ENCODE measurements at regions not wholly inside any gene's neighbourhood (a gene's known extent, or its start where the extent isn't known, plus 50 kb on each side); places are given as distances from the start of the nearest gene placed in this dataset.

DNA sequence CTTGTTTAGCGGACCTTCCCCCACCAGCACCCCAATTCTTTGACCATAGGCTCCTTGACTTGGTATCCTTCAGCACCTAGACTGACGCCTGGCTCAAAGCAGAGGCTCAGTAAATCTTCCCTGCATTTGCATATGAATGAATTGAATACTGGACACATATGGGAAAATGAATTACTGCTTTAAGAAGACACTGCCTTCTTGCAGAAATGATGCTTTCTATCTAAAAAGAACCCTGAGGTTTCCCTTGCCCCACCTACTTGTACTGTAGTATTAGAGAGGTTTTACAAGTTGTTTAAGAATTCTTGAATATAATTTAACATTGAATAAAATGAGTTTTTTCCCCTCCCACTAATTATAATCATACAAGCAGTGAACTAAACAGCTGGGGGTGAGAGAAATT, 190.7 kb downstream of the SAMD5 start:
- no peak overlapping the region for H3K27ac Mint-ChIP-seq
- no peak overlapping the region for H3K4me3 ChIP-seq (ENCODE audit: low read length)
- no peak for ATAC-seq
- H3K36me3 Mint-ChIP-seq: no peaks in the 10 kb centered on the region
- no peak for DNase-seq
- CTCF ChIA-PET: no interaction called here
- no peaks in the 10 kb centered on the region for H3K9me3 ChIP-seq (ENCODE audit: control insufficient read depth in 2 of 3, low read length in 3 of 3)
- H3K4me3 Mint-ChIP-seq: no peak overlapping the region
- H3K27me3 ChIP-seq (ENCODE audit: control insufficient read depth in 2 of 2, insufficient read depth in 2 of 2, low read length in 2 of 2): no peaks in the 10 kb centered on the region
- peaks cover 0 to 7% (median 0%) of the 10 kb centered on the region in 11 donors for H3K9me3 Mint-ChIP-seq
- H3K4me1 Mint-ChIP-seq: no peaks in the 10 kb centered on the region
- H3K27me3 Mint-ChIP-seq: peaks cover 0 to 5% (median 0%) of the 10 kb centered on the region in 5 donors
- POLR2A ChIA-PET: no interaction called here
- H3K27ac ChIP-seq (ENCODE audit: low read depth, low read length): no peak overlapping the region
- intact Hi-C loops (cut with micrococcal nuclease): no loop called here
- H3K36me3 ChIP-seq (ENCODE audit: control insufficient read depth in 2 of 3, insufficient read depth in 3 of 3, low read length in 3 of 3): no peaks in the 10 kb centered on the region
- H3K4me1 ChIP-seq (ENCODE audit: control insufficient read depth in 2 of 2, insufficient read depth in 2 of 2, low read length in 2 of 2): no peaks in the 10 kb centered on the region

GRCh38 chr6:147699637-147700036, 191.1 kb downstream of the SAMD5 start:
- no peaks in the 10 kb centered on the region for H3K36me3 Mint-ChIP-seq
- ChIA-PET CTCF (no interaction called here), POLR2A (no interaction called here)
- H3K4me3 Mint-ChIP-seq: no peak overlapping the region
- H3K27me3 Mint-ChIP-seq: peaks cover 0 to 5% (median 0%) of the 10 kb centered on the region in 5 donors
- no peak overlapping the region for H3K4me3 ChIP-seq (ENCODE audit: low read length)
- H3K27ac Mint-ChIP-seq: no peak overlapping the region
- H3K36me3 ChIP-seq (ENCODE audit: control insufficient read depth in 2 of 3, insufficient read depth in 3 of 3, low read length in 3 of 3): no peaks in the 10 kb centered on the region
- intact Hi-C loops (cut with micrococcal nuclease): no loop called here
- no peaks in the 10 kb centered on the region for H3K4me1 Mint-ChIP-seq
- no peaks in the 10 kb centered on the region for H3K27me3 ChIP-seq (ENCODE audit: control insufficient read depth in 2 of 2, insufficient read depth in 2 of 2, low read length in 2 of 2)
- H3K27ac ChIP-seq (ENCODE audit: low read depth, low read length): no peak overlapping the region
- no peaks in the 10 kb centered on the region for H3K4me1 ChIP-seq (ENCODE audit: control insufficient read depth in 2 of 2, insufficient read depth in 2 of 2, low read length in 2 of 2)
- H3K9me3 ChIP-seq (ENCODE audit: control insufficient read depth in 2 of 3, low read length in 3 of 3): no peaks in the 10 kb centered on the region
- DNase-seq (no peak), ATAC-seq (no peak)
- H3K9me3 Mint-ChIP-seq: peaks cover 0 to 7% (median 0%) of the 10 kb centered on the region in 11 donors

DNA sequence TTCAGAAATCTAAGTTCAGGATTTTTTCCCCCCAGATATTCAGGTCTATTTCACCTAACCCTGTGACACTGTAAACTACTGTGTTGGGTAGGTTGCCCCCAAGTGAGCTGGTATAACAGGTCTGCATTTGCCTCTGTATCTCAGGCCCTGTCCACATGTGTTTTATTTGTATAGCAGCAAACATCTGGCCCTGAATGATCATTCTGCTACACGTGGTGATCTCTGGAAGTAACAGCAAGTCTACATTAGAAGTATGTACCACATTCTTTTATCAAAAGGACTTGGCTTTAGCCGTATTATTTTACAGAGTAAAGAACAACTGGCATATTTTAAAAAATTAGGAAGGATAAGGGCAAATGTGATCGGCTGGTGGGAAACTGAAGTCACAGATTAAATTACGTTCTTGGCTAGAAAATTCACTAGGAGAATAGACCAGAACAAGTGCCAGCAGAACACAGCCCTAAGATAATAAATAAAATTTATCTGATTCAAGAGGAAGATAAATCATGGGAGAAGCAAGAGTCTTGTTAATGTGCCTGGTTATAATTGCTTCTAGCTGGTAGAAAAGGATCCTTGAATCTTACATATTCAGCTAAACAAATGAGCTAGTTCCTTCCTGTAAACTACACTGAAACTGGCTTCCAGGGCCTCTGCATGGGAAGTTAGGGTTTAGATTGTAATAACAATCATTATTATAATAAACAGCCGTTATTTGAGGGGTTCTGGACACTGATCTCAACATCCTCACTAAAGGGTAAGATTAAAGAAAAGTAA, 192.1 kb downstream of the SAMD5 start:
- DNase-seq: no peak
- no peaks in the 10 kb centered on the region for H3K4me1 Mint-ChIP-seq
- H3K9me3 Mint-ChIP-seq: peaks cover 0 to 7% (median 0%) of the 10 kb centered on the region in 11 donors
- intact Hi-C loops (cut with micrococcal nuclease): no loop called here
- H3K27ac Mint-ChIP-seq: no peak overlapping the region
- Histone ChIP-seq H3K36me3 (ENCODE audit: control insufficient read depth in 2 of 3, insufficient read depth in 3 of 3, low read length in 3 of 3) (no peaks in the 10 kb centered on the region), H3K27ac (ENCODE audit: low read depth, low read length) (no peak overlapping the region), H3K27me3 (ENCODE audit: control insufficient read depth in 2 of 2, insufficient read depth in 2 of 2, low read length in 2 of 2) (no peaks in the 10 kb centered on the region), H3K4me3 (ENCODE audit: low read length) (no peak overlapping the region), H3K9me3 (ENCODE audit: control insufficient read depth in 2 of 3, low read length in 3 of 3) (no peaks in the 10 kb centered on the region), H3K4me1 (ENCODE audit: control insufficient read depth in 2 of 2, insufficient read depth in 2 of 2, low read length in 2 of 2) (no peaks in the 10 kb centered on the region)
- CTCF ChIA-PET: no interaction called here
- ATAC-seq: no peak
- POLR2A ChIA-PET: no interaction called here
- H3K36me3 Mint-ChIP-seq: no peaks in the 10 kb centered on the region
- H3K4me3 Mint-ChIP-seq: no peak overlapping the region
- H3K27me3 Mint-ChIP-seq: peaks cover 0 to 5% (median 0%) of the 10 kb centered on the region in 5 donors

DNA sequence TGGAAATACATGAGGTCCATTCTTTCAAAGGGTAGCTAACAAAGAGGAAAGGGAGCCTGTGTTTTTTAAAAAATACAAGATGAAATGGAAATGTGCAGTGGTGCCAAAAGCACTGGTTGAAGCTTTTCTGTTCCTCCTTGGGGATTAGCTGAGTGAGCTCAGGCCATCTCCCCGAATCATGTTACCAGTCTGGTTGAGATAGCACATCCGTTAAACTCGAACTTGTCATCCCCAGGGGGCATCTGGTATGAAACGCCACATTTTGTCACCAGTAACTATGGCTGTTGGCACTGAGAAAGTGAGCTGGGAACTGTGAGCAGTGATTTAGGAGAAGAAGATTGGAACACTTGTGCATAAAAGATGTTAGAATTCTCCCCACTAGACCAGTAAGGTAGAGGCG, 196.2 kb downstream of the SAMD5 start:
- Mint-ChIP-seq H3K9me3 (peaks cover 0 to 7% (median 0%) of the 10 kb centered on the region in 11 donors), H3K36me3 (no peaks in the 10 kb centered on the region), H3K27ac (no peak overlapping the region), H3K27me3 (peaks cover 0 to 5% (median 0%) of the 10 kb centered on the region in 5 donors), H3K4me1 (no peaks in the 10 kb centered on the region), H3K4me3 (no peak overlapping the region)
- intact Hi-C loops (cut with micrococcal nuclease): no loop called here
- Histone ChIP-seq H3K36me3 (ENCODE audit: control insufficient read depth in 2 of 3, insufficient read depth in 3 of 3, low read length in 3 of 3) (no peaks in the 10 kb centered on the region), H3K9me3 (ENCODE audit: control insufficient read depth in 2 of 3, low read length in 3 of 3) (no peaks in the 10 kb centered on the region), H3K27ac (ENCODE audit: low read depth, low read length) (no peak overlapping the region), H3K4me1 (ENCODE audit: control insufficient read depth in 2 of 2, insufficient read depth in 2 of 2, low read length in 2 of 2) (no peaks in the 10 kb centered on the region), H3K27me3 (ENCODE audit: control insufficient read depth in 2 of 2, insufficient read depth in 2 of 2, low read length in 2 of 2) (no peaks in the 10 kb centered on the region), H3K4me3 (ENCODE audit: low read length) (no peak overlapping the region)
- ChIA-PET CTCF (no interaction called here), POLR2A (no interaction called here)
- DNase-seq (no peak), ATAC-seq (no peak)

DNA sequence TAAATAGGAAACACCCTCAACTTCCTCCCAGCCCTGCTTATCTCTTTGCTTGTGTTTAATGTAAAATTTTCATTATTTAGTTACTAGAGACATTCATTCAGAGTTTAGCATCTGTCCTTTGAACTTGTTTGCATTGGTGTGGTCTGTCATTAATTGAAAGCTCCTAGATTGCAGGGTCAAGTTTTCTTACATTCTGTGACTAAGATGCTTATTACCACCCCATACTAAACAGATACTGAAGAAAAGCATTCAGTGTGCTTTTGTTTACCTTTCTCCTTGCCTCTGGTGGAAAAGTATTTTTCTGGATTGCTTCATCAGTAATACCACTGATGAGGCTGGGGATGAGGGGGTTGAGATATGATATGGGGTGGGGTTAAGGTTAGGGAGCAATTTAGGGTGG, 199.0 kb downstream of the SAMD5 start:
- Mint-ChIP-seq H3K4me1 (no peaks in the 10 kb centered on the region), H3K36me3 (no peaks in the 10 kb centered on the region), H3K27me3 (peaks cover 0 to 11% (median 0%) of the 10 kb centered on the region in 5 donors), H3K4me3 (no peak overlapping the region), H3K27ac (no peak overlapping the region), H3K9me3 (peaks cover 0 to 5% (median 0%) of the 10 kb centered on the region in 11 donors)
- intact Hi-C loops (cut with micrococcal nuclease): no loop called here
- no peak for DNase-seq
- Histone ChIP-seq H3K4me1 (ENCODE audit: control insufficient read depth in 2 of 2, insufficient read depth in 2 of 2, low read length in 2 of 2) (no peaks in the 10 kb centered on the region), H3K4me3 (ENCODE audit: low read length) (no peak overlapping the region), H3K9me3 (ENCODE audit: control insufficient read depth in 2 of 3, low read length in 3 of 3) (no peaks in the 10 kb centered on the region), H3K27me3 (ENCODE audit: control insufficient read depth in 2 of 2, insufficient read depth in 2 of 2, low read length in 2 of 2) (no peaks in the 10 kb centered on the region), H3K36me3 (ENCODE audit: control insufficient read depth in 2 of 3, insufficient read depth in 3 of 3, low read length in 3 of 3) (no peaks in the 10 kb centered on the region), H3K27ac (ENCODE audit: low read depth, low read length) (no peak overlapping the region)
- ATAC-seq: no peak
- POLR2A ChIA-PET: no interaction called here
- CTCF ChIA-PET: no interaction called here

- Mint-ChIP-seq H3K4me1 (no peaks in the 10 kb centered on the region), H3K36me3 (no peaks in the 10 kb centered on the region), H3K27ac (no peak overlapping the region), H3K4me3 (no peak overlapping the region), H3K27me3 (peaks cover 0 to 11% (median 0%) of the 10 kb centered on the region in 5 donors), H3K9me3 (peaks cover 0 to 5% (median 0%) of the 10 kb centered on the region in 11 donors)
- intact Hi-C loops (cut with micrococcal nuclease): no loop called here
- H3K27me3 ChIP-seq (ENCODE audit: control insufficient read depth in 2 of 2, insufficient read depth in 2 of 2, low read length in 2 of 2): no peaks in the 10 kb centered on the region
- POLR2A ChIA-PET: no interaction called here
- no peaks in the 10 kb centered on the region for H3K36me3 ChIP-seq (ENCODE audit: control insufficient read depth in 2 of 3, insufficient read depth in 3 of 3, low read length in 3 of 3)
- no peaks in the 10 kb centered on the region for H3K4me1 ChIP-seq (ENCODE audit: control insufficient read depth in 2 of 2, insufficient read depth in 2 of 2, low read length in 2 of 2)
- no peaks in the 10 kb centered on the region for H3K9me3 ChIP-seq (ENCODE audit: control insufficient read depth in 2 of 3, low read length in 3 of 3)
- CTCF ChIA-PET: no interaction called here
- no peak for DNase-seq
- ATAC-seq: no peak
- no peak overlapping the region for H3K27ac ChIP-seq (ENCODE audit: low read depth, low read length)
- H3K4me3 ChIP-seq (ENCODE audit: low read length): no peak overlapping the region
Measured at GRCh38 chr6:147708170-147708569, 199.7 kb downstream of the SAMD5 start.

Measured in naive thymus-derived CD4-positive, alpha-beta T cell (primary cell).